GM19240 (cell line): ENCODE measurements at regions not wholly inside any gene's neighbourhood (a gene's known extent, or its start where the extent isn't known, plus 50 kb on each side); places are given as distances from the start of the nearest gene placed in this dataset.
A peak's percentile ranks its signal among the peaks of the same experiment; 100 is the strongest.
"Not testable (repeated sequence)": the region's sequence is repeated elsewhere in the genome, so short reads cannot be mapped to it uniquely, and the experiment has no call there.

ENCODE experiments used
- DNase-seq: peaks from one replicate; pipeline ENCODE4 v3.0.0; 2011; ENCODE audit warnings: low spot score; ENCODE audit not compliant: insufficient read length

DNA sequence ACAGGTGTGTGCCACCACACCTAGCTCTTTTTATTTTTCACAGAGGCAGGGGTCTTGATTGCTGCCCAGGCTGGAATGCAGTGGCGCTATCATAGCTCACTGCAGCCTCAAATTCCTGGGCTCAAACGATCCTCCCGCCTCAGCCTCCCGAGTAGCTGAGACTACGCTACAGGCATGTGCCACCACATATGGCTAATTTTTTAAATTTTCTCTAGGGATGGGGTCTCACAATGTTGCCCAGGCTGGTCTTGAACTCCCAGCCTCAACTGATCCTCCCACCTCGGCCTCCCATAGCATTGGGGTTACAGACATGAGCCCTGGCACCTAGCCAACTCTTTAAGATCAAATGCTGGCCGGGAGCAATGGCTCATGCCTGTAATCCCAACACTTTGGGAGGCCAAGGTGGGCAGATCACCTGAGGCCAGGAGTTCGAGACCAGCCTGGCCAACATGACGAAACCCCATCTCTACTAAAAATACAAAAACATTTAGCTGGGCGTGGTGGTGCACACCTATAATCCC lies 50.6 kb upstream of the MYL10 start:
- not testable (repeated sequence) for DNase-seq

DNA sequence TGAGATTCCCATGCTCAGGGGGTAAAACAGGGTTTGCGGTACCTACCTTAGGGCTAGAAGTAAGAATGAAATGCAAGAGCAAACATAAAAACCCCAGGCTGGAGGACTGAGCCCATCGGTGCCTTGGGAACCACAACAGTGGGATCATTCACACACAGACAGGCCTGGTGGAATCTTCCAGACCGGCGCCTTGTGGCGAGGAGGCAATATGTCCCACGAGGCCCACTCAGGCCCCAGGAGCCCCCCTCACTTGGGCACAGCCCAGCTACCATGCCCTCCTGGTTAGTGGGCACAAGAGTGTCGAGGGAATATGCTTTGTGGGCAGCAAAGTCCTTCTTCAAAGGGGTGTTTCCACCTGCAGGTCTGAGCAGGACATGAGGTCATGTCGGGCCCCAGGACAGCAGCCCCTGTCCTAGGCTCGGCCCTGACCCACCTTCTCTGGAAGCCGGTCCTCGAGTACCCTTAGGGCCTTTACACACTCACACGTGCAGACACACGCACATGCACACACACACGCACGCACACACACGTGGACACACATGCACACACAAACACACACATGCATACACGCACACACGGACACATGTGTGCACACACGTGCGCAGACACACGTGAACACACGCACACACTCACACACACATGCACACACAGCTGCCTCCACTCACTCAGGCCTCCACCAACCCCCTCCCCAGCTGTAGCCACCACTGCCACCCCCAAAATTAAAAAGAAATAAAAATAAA lies 51.5 kb upstream of the MYL10 start:
- DNase-seq: no peak

DNA sequence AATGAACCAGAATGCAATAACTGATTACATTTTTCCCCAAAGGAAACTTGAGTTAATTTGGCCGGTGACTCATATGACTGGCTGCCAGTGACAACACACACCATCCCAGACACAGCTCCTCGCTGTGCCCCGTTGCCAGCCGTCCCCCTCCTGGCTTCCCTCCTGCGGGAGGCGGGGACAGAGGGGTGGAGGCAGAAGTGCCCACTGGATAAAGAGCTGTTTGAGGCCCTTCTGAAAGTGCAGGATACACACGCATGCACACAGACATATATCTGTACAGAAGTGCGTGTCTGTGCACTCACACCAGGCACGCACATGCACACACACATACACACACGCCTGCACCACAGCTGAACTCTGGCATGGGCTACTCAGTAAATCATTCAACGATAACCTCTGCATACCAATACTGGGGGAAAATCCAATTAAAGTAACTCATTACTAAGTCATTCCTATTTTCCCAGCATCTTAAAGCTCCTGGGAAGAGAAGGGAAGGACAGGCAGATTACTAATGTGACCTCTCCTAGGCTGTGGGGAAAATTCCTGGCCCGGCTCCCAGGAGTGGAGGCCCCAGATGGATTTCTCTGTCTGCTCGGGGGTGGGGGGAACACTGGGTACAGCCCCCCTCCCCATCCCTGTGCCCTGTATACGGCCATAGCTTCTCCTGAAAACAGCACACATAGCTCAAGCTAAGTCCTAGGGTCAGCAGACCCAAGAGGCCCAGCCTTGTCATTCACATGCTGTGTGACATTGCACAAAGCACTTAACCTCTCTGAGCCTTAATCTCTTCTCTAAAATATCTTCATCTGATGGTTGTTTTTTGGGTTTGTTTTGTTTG lies 52.3 kb upstream of the MYL10 start:
- DNase-seq: no peak

DNA sequence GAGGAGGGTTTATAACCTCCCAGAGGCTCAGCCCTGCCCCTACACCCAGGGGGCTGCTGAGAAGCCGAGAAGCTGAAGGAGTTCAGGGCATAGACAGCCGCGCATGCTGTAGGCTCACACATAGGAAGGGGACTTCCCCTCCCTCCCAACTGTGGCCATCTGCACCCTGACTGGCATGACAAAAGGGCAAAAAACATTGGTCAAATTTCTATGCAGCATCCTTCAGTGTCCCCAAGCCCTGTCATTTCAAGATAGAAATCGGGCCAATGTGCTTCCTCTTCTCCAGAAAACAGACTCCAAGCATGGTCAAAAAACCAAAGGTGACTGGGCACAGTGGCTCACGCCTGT lies 55.9 kb upstream of the MYL10 start:
- no peak for DNase-seq

DNA sequence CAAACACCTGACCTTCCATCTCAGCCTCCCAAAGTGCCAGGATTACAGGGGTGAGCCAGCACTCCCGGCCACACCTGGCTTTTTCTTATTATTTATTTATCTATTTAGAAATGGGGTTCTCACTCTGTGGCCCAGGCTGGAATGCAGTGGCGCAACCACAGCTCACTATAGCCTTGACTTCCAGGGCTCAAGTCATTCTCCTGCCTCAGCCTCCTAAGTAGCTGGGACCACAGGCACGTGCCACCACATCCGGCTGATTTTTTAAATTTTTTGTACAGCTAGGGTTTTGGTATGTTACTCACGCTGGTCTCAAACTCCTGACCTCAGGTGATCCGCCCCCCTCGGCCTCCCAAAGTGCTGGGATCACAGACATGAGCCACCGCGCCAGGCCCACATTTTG lies 56.9 kb upstream of the MYL10 start:
- no peak for DNase-seq

DNA sequence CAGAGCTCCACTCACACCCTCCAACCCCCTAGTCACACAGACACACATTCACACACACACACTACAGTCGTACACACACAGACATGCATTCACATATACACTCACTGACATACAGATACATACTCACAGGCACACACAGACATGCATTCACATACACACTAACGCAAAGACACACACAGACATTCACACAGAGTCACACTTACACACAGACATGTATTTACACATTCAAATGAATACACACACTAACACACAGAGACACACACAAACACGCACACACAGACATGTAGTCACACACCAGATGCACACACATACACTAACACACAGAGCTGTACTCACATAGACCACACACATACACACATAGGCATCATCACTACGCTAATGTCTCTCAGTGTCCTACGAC lies 58.0 kb upstream of the MYL10 start:
- no peak for DNase-seq

DNA sequence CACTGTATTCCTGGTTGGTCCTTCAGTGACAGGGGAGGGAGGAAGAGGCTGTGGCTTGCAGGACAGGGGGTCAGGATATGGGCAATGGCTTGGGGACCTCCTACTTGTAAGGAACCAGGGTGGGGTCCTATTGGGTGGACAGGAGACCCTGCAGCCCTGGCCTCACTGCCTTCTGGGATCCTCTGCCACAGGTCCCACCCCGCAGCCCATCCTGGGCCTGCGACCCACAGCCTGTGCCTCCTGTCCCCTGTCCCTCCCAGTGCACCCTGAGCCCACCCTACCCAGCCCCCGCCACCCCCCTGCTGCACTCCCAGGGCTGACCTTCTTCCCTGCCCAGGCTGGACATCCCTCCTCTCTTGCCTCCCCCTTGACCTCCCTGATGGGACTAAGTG lies 58.7 kb upstream of the MYL10 start:
- DNase-seq: no peak

DNA sequence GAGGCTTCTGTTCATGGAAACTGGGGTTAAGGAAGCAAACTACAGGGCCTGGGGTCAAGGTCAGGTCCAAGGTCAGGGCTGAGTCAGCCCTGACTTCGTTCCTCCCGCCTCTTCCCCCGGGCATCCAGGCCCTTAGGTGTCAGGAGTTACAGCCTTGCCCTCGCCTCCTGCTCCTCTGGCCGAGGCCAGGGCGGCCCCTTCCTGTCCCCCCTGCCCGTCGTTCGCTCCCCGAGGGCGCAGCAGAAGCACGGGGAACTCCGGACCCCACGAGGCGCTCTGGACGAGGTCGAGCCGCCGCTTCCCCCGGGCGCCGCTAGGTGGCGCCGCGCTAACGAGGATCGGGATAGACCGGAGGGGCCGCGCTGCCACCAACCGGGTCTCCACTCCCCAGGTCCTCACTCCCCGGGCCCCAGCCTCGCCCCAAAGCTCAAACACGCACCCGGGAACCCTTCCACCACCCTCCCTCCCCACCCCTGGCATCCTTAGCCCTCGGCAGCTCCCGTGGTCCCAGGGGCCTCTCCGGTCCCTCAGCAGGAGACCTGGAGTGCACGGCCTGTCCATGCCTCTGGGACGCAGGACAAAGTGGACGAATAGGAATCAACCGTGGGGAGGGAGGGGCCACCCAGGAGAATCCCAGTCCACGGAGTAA lies 59.2 kb upstream of the MYL10 start:
- DNase-seq: peak; percentile 85

DNA sequence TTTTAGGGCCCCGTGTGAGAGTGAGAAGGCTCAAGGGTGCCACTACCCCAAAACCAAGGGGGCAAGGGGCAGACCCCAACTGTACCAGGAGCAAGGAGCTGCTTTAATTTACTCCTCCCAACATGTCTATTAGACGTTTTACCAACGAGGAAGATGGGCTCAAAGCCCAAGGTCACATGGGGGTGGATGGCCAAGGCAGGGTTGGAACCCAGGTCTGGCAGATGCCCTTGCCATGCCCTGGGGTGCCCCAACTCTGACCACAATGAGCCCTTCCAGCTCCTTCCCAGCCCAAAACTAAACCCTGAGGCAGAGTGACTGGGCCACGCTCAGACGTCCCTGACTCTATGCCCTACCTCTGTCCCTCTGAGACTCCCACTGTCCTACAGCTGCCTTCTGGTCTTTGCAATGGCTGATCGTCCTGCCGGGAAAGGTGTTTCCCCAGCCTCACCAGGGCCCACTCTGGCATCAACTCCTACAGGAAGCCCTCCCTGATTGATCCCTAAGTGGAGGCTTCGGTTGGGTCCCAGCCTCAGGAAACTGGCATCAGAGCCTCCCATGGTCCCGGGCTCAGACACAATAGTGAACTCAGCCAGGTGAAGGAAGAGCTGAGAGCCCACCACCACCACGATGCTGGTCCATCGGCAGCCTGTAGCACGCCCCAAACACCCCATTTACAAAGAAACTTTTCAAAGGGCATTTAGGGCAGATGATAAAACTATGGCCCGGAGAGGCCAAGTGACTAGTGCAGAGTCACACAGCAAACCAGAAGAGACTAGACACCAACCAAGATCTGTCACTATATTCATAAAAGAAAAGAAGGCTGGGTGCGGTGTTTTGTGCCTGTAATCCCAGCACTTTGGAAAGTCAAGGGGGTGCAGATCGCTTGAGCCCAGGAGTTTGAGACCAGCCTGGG lies 60.2 kb upstream of the MYL10 start:
- DNase-seq: no peak

DNA sequence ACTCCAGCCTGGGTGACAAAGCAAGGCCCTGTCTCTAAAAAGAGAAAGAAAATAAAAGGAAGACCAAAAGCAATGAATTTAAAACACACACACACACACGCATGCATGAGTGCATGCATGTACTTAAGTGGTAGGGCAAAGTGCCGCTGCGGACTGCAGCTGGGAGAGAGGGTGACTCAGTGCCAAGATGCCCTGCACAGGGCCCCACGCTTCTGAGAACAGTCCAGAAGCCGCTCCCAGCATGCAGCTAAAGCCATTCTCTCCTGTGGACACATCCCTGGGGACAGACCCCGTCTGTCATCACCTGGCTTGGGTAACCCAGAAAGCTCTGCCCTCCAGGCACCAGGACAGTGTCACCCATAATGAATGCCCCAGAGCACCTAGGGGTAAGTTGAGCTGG lies 61.0 kb upstream of the MYL10 start:
- no peak for DNase-seq

DNA sequence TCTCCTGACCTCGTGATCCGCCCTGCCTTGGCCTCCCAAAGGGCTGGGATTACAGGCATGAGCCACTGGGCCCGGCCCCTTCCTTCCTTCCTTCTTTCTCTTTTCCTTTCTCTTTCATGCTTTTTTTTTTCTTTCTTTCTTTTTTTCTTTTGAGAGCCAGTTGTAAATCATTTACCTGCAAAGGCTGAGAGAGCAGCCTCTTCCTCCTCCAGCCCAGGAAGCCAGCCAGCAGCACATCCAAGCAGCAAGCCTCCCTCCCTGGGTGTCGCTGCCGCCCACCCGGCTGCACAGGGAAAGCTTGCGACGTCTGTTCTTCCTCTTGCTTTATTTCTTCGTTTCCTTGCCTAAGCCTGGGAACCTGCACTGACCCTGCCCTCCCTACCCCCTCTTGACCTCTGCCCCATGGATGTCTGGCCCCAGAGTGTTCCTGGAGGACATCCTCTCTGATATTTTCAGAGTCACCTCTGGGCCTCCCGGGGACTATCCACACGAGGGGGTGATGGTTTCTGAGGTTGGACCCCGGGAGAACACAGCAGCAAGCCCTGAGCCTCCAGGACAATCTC lies 62.8 kb upstream of the MYL10 start:
- no peak for DNase-seq

DNA sequence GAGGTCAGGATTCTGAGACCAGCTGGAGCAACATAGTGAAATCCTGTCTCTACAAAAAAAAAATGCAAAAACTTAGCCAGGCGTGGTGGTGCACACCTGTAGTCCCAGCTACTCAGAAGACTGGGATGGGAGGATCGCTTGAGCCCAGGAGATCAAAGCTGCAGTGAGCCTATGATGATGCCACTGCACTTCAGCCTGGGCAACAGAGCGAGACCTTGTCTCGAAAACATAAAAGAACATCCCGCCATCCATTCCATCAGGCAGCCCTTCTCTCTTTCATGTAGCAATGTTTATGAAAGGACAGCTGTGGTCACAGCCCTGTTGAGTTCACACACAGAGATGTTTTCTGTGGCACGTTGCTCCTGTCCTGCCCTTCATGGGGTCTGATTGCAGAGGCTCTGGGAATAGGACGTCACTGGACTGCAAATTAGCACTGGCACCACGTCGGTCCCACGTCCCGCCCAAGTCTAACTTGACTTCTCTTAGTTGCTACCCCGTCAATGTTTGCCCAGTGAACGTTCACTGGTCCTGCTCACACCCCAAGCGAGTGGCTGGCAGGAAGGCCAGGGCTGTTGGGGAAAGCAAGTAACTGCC lies 64.5 kb upstream of the MYL10 start:
- no peak for DNase-seq

DNA sequence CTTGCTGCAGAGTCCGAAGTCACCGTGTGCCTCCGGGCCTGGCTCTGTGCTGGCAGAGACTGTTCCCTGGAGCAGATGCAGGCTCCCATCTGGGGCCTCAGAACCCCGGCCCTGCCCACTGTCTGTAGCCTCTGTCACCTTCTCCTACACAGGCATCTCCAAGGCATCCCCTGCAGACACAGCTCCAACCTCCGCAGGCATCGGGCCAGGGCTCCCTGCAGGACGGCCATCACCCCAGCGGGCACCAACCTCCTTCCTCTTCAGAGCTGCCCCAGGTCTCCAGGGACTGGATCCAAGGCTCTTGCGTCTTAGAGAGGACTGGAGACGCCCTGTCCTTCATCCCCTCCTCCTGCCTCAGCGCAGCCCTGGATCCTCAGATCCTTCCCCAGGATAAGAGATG lies 69.9 kb upstream of the MYL10 start:
- no peak for DNase-seq

DNA sequence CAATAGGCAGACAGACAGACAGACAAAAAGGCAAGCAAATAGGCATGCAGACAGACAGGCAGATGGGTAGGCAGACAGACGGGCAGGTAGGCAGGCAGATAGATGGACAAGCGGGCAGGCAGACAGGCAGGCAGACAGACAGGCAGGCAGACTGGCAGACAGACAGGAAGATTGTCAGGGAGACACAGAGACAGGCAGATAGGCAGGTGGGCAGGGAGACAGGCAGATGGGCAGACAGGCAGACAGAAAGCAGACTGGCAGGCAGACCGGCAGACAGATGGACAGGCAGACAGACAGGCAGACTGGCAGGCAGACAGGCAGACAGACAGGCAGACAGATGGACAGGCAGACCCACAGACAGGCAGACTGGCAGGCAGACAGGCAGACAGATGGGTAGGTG lies 70.3 kb upstream of the MYL10 start:
- no peak for DNase-seq

DNA sequence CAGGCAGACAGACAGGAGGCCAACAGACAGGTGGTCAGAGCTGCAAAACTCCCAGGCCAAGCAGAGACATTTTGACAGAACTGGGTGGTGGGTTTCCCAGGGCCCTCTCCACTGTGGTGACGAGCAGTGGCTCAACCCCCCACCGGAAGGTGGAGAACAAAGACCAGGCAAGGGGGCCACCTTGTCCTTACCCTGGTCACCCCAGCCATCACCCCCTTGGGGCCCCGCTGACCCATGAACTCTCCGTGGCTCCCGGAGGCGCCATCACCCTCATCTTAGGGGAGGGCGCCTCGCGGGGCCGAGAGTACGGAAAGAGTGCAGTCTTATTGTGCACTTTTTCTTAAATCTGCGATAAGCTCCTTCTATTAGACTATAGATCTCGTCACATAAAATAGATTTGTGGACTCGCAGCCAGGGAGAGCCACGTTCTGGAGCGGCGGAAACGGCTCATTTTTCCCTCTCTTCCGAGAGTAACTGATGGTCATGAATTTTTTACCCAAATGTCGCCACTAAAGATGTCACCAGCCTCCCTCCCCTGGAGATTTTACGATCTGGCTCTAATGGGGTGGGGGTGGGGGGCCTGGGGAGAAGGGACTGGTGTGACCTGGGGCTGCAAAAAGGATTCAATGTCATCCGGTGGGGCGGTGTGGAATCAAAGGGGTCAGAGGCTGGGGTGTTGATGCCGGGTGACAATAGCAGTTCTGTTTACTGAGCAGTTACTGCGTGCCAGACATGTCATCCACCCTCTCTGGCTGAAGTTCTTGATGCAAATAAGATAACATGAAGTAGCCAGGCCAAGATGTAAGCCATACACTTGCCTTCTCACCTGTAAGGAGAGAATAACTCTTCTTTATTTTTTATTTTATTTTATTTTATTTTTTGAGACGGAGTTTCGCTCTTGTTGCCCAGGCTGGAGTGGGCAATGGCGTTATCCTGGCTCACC lies 71.1 kb upstream of the MYL10 start:
- DNase-seq: no peak

DNA sequence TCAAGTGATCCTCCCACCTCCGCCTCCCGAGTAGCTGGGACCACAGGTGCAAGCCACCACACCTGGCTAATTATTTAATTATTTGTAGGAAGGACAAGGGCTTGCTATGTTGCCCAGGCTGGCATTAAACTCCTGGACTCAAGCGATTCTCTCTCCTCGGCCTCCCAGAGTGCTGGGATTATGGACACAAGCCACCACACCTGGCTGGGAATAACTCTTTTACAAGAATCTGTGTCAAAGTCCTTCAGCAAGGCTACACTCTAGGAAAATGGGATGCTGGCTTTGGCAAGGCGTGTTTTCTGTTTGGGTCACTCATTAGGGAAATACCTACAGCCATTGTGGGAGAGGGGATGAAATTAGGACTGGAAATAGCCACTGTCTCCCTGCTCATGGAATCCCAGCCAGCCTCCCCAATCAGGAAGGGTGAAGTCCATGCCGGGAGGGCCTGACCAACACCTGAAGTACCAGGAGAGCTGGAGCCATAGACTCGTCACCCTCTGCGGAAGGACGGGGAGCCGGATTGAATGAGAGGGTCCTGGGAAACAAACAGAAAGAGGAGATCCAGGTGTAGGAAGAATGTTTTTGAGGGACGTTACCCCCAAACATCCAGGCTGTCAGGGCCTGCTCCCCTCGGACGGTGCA lies 72.2 kb upstream of the MYL10 start:
- no peak for DNase-seq

DNA sequence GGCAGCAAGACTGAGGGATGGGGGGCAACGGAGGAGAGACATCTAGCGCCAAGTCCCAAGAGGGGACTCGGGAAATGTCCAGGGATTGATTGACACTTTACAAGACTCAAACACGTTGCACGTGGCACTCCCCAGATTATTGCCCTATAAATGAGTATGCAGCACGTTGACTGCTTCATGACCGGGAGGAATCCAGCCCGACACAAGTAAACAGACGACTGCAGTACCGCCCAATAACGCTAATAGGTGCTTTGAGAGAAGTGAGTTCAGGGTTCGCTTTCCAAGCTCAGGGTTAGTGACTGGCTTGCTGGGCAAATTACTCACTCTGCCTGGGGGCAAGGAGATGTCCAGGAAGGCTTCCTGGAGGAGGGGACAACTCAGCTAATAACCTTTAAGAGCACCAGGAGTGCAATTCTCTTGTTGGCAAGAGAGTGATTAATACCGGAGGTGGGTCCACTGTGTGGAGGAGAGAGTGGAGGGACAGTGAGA lies 73.3 kb upstream of the MYL10 start:
- DNase-seq: no peak

DNA sequence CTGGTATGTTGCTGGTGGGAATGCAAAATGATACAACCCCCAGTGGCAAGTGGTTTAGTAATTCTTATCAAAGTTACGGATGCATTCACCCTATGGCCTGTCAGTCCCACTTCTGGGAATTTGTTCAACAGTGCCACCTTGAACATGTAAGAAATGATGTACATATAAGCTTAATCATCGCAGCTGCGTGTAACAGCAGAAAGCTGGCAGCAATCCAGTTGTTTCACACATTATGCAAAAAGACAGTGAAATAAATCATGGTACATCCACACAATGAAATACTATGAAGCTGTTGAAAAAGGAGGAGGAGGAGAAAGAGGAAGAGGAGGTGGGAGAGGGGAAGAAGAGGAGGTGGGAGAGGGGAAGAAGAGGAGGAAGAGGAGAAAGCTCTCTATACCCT lies 76.2 kb upstream of the MYL10 start:
- no peak for DNase-seq

DNA sequence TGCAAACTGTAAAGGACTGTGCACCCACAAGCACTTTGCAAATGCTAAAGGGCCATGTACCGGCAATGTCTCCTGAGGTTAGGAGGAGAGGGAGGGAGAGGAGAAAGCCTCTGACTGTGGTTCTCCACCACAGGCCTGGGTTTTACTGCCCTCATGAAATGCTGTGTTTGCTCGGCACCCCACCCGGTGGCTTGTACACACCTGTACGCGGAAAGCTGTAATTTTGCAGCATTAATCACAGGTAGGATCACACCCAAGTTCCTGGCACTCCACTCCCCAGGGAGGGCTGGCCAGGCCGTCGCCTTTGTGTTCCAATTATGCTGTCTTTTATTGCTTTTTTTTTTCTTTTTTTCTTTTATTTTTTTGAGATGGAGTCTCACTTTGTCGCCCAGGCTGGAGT lies 78.5 kb upstream of the MYL10 start:
- DNase-seq: no peak
